ENCODE measurements at regions not wholly inside any gene's neighbourhood (a gene's known extent, or its start where the extent isn't known, plus 50 kb on each side); places are given as distances from the start of the nearest gene placed in this dataset.

DNA sequence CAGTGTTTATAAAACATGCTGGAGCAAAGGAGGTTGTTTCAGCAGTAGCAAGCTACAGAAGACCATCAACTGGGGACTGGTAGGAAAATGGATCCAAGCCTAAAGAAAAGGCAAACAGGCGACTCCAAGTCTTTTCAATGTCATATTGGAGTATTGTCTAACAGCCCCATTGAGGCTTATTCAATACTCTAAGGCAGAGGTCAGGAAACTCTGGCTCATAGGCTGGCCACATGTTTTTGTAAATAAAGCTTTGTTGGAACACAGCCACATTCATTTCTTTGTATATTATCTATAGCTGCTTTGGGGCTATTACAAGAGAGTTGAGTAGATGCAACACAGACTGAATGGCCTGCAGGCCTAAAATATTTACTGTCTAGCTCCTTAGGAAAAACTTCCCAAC lies 77.5 kb downstream of the RPL22L1 start:
- TF ChIP-seq POLR2AphosphoS5 (IDR thresholded peaks at IDR 0.05; ENCODE audit: low read depth, low read length) (no peak), POLR2A (IDR thresholded peaks at IDR 0.05; ENCODE audit: low read depth, low read length) (no peak), TAF1 (IDR thresholded peaks at IDR 0.05; ENCODE audit: borderline replicate concordance, low read depth, low read length) (no peak)
